H1 (cell line): ENCODE measurements at regions not wholly inside any gene's neighbourhood (a gene's known extent, or its start where the extent isn't known, plus 50 kb on each side); places are given as distances from the start of the nearest gene placed in this dataset.

Experiments
- CTCF ChIA-PET: fragments of 300-600 bp; sonication (Branson Sonifier 250); formaldehyde crosslinking; loops from one replicate; lab custom pipeline; 2021; ENCODE audit not compliant: partially characterized antibody; lab: Charles Lee
- POLR2A ChIA-PET: fragments of 300-600 bp; sonication (Branson Sonifier 250); formaldehyde crosslinking; loops from one replicate; lab custom pipeline; 2021; ENCODE audit warnings: inconsistent platforms; ENCODE audit not compliant: partially characterized antibody; lab: Charles Lee
- DNase-seq, 2 experiments: peaks; one replicate each; pipeline versions ENCODE4 v3.0.0 to v3.0.0-alpha.2; 2010 to 2022; ENCODE audit warnings: low spot score in 2 of 2, low read depth in 1 of 2, mixed read lengths in 1 of 2
- FAIRE-seq: peaks from 2 replicates; lab custom pipeline; 2011; peaks lifted over from hg19 to GRCh38; lab: Jason Lieb, UNC
- H2AFZ ChIP-seq: 2 replicates; pipeline ENCODE4 v1.8.1; 2012; ENCODE audit warnings: low read length, inconsistent platforms
- H2AK5ac ChIP-seq: 2 replicates; pipeline ENCODE4 v1.6.1; 2013; ENCODE audit warnings: low read depth, low read length
- H2BK120ac ChIP-seq: replicated peaks from 2 replicates; pipeline ENCODE3; 2013; ENCODE audit warnings: low read depth, low read length, inconsistent platforms
- H2BK12ac ChIP-seq: 2 replicates; pipeline ENCODE4 v1.6.1; 2013; ENCODE audit warnings: low read depth, low read length
- H2BK15ac ChIP-seq: 2 replicates; pipeline ENCODE4 v1.6.1; 2013; ENCODE audit warnings: low read length
- H2BK20ac ChIP-seq: 2 replicates; pipeline ENCODE4 v1.6.1; 2013; ENCODE audit warnings: low read length
- H2BK5ac ChIP-seq: 2 replicates; pipeline ENCODE4 v1.6.1; 2013; ENCODE audit warnings: low read depth, low read length
- H3K14ac ChIP-seq: 2 replicates; pipeline ENCODE4 v1.6.1; 2013; ENCODE audit warnings: inconsistent platforms; ENCODE audit not compliant: insufficient read length
- H3K18ac ChIP-seq: 2 replicates; pipeline ENCODE4 v1.6.1; 2013; ENCODE audit warnings: low read length; ENCODE audit errors: extremely low read depth
- H3K23ac ChIP-seq: 2 replicates; pipeline ENCODE4 v1.6.1; 2013; ENCODE audit warnings: inconsistent platforms; ENCODE audit not compliant: insufficient read length
- H3K23me2 ChIP-seq: 2 replicates; pipeline ENCODE4 v1.6.1; 2013; ENCODE audit warnings: low read depth, low read length
- H3K27ac ChIP-seq: 2 replicates; pipeline ENCODE4 v1.6.1; 2011; ENCODE audit warnings: low read depth, low read length, inconsistent platforms
- H3K27me3 ChIP-seq, 4 experiments: replicated peaks in 1 of 4; 1 replicate in 1 of 4; 2 replicates in 3 of 4; pipeline versions ENCODE4 v1.6.1 to v1.8.1; 2011 to 2013; ENCODE audit warnings: low read length in 3 of 4, mild to moderate bottlenecking in 3 of 4, inconsistent platforms in 2 of 4, mixed read lengths in 2 of 4, moderate library complexity in 1 of 4; ENCODE audit not compliant: control insufficient read depth in 3 of 4, insufficient read depth in 3 of 4; ENCODE audit errors: extremely low read depth in 1 of 4
- H3K36me3 ChIP-seq, 4 experiments: 2 replicates each; pipeline versions ENCODE4 v1.6.1 to v1.8.1; 2011 to 2013; ENCODE audit warnings: mild to moderate bottlenecking in 4 of 4, low read length in 3 of 4, moderate library complexity in 2 of 4, control low read depth in 1 of 4, inconsistent platforms in 1 of 4; ENCODE audit not compliant: insufficient read depth in 4 of 4, control insufficient read depth in 2 of 4
- H3K4ac ChIP-seq: replicated peaks from 2 replicates; pipeline ENCODE3; 2013; ENCODE audit warnings: low read length, low read depth, mixed read lengths, inconsistent platforms; ENCODE audit not compliant: insufficient read length
- H3K4me1 ChIP-seq, 4 experiments: replicated peaks in 1 of 4; 1 replicate in 1 of 4; 2 replicates in 3 of 4; pipeline versions ENCODE4 v1.6.1 to v1.8.1; 2011 to 2013; ENCODE audit warnings: low read length in 3 of 4, inconsistent platforms in 2 of 4, mixed read lengths in 1 of 4; ENCODE audit not compliant: insufficient read depth in 4 of 4, control insufficient read depth in 3 of 4
- H3K4me2 ChIP-seq, 2 experiments: 2 replicates each; pipeline versions ENCODE4 v1.6.1 to v1.8.1; 2011 to 2013; ENCODE audit warnings: low read depth in 2 of 2, low read length in 2 of 2, control low read depth in 1 of 2, inconsistent platforms in 1 of 2, mild to moderate bottlenecking in 1 of 2; ENCODE audit not compliant: insufficient read depth in 1 of 2
- H3K4me3 ChIP-seq, 4 experiments: fragments of 200-600, 300-600 bp in 1 of 4; sonication (generic), shearing (Covaris generic), sonication (Bioruptor Twin) in 1 of 4; 2 replicates each; pipeline versions ENCODE4 v1.5.1 to v1.8.1; 2011 to 2016; ENCODE audit warnings: low read length in 4 of 4, low read depth in 3 of 4, control low read depth in 2 of 4, inconsistent platforms in 2 of 4, mild to moderate bottlenecking in 2 of 4, mixed read lengths in 1 of 4, moderate library complexity in 1 of 4; ENCODE audit not compliant: insufficient read depth in 2 of 4; ENCODE audit errors: extremely low read depth in 1 of 4
- H3K56ac ChIP-seq: replicated peaks from 2 replicates; pipeline ENCODE3; 2013; ENCODE audit warnings: low read depth, mild to moderate bottlenecking, mixed read lengths, low read length, inconsistent platforms; ENCODE audit not compliant: insufficient read length
- H3K79me1 ChIP-seq: 2 replicates; pipeline ENCODE4 v1.6.1; 2013; ENCODE audit warnings: low read depth, low read length, control low read depth
- H3K79me2 ChIP-seq, 2 experiments: 2 replicates each; pipeline versions ENCODE4 v1.6.1 to v1.8.1; 2012 to 2013; ENCODE audit warnings: low read length in 2 of 2, mild to moderate bottlenecking in 2 of 2, inconsistent platforms in 1 of 2; ENCODE audit not compliant: insufficient read depth in 2 of 2, control insufficient read depth in 1 of 2
- H3K9ac ChIP-seq, 4 experiments: replicated peaks in 1 of 4; 1 replicate in 1 of 4; 2 replicates in 3 of 4; pipeline versions ENCODE4 v1.6.1 to v1.8.1; 2011 to 2013; ENCODE audit warnings: low read depth in 3 of 4, low read length in 3 of 4, control low read depth in 2 of 4, mild to moderate bottlenecking in 2 of 4, moderate library complexity in 2 of 4, inconsistent platforms in 1 of 4; ENCODE audit errors: extremely low read depth in 1 of 4
- H3K9me3 ChIP-seq, 2 experiments: 2 replicates each; pipeline versions ENCODE4 v1.6.1 to v1.8.1; 2012 to 2013; ENCODE audit warnings: mild to moderate bottlenecking in 2 of 2, moderate library complexity in 2 of 2, control low read depth in 1 of 2, inconsistent platforms in 1 of 2, low read depth in 1 of 2, low read length in 1 of 2, mixed read lengths in 1 of 2; ENCODE audit not compliant: insufficient read depth in 2 of 2
- H4K20me1 ChIP-seq, 2 experiments: replicated peaks in 1 of 2; 2 replicates each; pipeline versions ENCODE3 to v1.8.1; 2011 to 2013; ENCODE audit warnings: inconsistent platforms in 2 of 2, low read length in 2 of 2, mild to moderate bottlenecking in 1 of 2; ENCODE audit not compliant: insufficient read depth in 2 of 2, control insufficient read depth in 1 of 2
- H4K5ac ChIP-seq: 2 replicates; pipeline ENCODE4 v1.6.1; 2013; ENCODE audit warnings: low read length, low read depth, mixed read lengths, inconsistent platforms; ENCODE audit not compliant: insufficient read length
- H4K8ac ChIP-seq: 2 replicates; pipeline ENCODE4 v1.8.0; 2013; ENCODE audit warnings: mild to moderate bottlenecking, moderate library complexity, low read length, inconsistent platforms; ENCODE audit not compliant: insufficient read depth; ENCODE audit errors: extremely low read depth
- H4K91ac ChIP-seq: replicated peaks from 2 replicates; pipeline ENCODE3; 2013; ENCODE audit warnings: low read length, mixed read lengths, inconsistent platforms; ENCODE audit not compliant: insufficient read length
- JUN ChIP-seq: IDR thresholded peaks from 2 replicates; pipeline ENCODE4 v1.6.1; 2011; ENCODE audit warnings: low read depth, mild to moderate bottlenecking, improper control_type of control experiment, low read length
- RBBP5 ChIP-seq: IDR thresholded peaks from 2 replicates; pipeline ENCODE4 v1.7.1; 2012; ENCODE audit warnings: low read depth, mild to moderate bottlenecking, inconsistent platforms, low read length, moderate library complexity, borderline replicate concordance
- WGBS, 2 experiments: shearing (Covaris generic) in 1 of 2; methylation state at CpG; one replicate each; pipeline versions ENCODE4 v1.1.6 to v1.1.7; 2013 to 2015; ENCODE audit warnings: low lambda C conversion rate in 2 of 2, mixed read lengths in 2 of 2, inconsistent platforms in 1 of 2, low coverage in 1 of 2, missing lambda C conversion rate in 1 of 2; ENCODE audit not compliant: insufficient replicate concordance in 2 of 2, insufficient coverage in 1 of 2, insufficient read length in 1 of 2; ENCODE audit errors: extremely low coverage in 1 of 2, missing lambda C conversion rate in 1 of 2; 5-methylcytosine and 5-hydroxymethylcytosine counted together

DNA sequence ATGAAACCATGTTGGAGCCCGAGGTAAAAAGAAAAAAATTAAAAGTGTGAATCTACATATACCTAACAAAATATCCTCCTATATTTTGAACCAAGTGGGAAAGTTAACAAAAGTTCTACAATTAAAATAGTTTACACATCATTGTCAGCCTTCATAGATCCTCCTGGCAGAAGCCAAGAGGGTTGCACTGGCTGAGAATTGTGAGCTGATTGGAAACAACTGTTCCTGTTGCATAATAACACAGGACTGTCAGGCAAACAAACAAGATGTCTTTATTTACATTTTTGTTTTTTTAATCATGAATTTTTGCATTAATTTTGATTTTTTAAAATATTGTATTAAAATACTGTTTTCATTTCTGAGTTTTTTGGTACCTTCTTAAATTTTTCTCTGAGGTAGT is 215.2 kb upstream of the MME start:
- H3K23ac ChIP-seq, result no peak overlapping the region
- H2AFZ ChIP-seq, result no peak overlapping the region
- no peak overlapping the region for H2BK20ac ChIP-seq
- H3K4me3 ChIP-seq, result no peak overlapping the region
- ChIA-PET CTCF (interaction anchor here (0.7 kb wide), 1 partner anchor 57 kb away, joined by 3 read pairs; no protein-coding TSS in a partner anchor), POLR2A (no interaction called here)
- H3K9ac ChIP-seq, result no peak overlapping the region
- H3K56ac ChIP-seq, result no peak overlapping the region
- no peak overlapping the region for H2BK5ac ChIP-seq
- H3K36me3 ChIP-seq, result no peaks in the 10 kb centered on the region
- no peak overlapping the region for H3K4me2 ChIP-seq
- no peak overlapping the region for H3K14ac ChIP-seq
- no peaks in the 10 kb centered on the region for H4K20me1 ChIP-seq
- H3K23me2 ChIP-seq, result no peaks in the 10 kb centered on the region
- no peak overlapping the region for H2BK120ac ChIP-seq
- 94% methylated on average over 1 of the region's 1 CpG; no CpG with 5 or more reads in 1 of the 2 experiments for WGBS, 2 experiments
- H2BK12ac ChIP-seq, result no peak overlapping the region
- H3K18ac ChIP-seq, result no peak overlapping the region
- no peak overlapping the region for H4K8ac ChIP-seq
- no peak overlapping the region for H2BK15ac ChIP-seq
- DNase-seq (no peak), FAIRE-seq (no peak)
- no peak overlapping the region for H2AK5ac ChIP-seq
- H4K5ac ChIP-seq, result no peak overlapping the region
- no peaks in the 10 kb centered on the region for H3K27me3 ChIP-seq
- no peak overlapping the region for H4K91ac ChIP-seq
- H3K79me2 ChIP-seq, result no peaks in the 10 kb centered on the region
- no peaks in the 10 kb centered on the region for H3K9me3 ChIP-seq
- H3K27ac ChIP-seq, result no peak overlapping the region
- H3K79me1 ChIP-seq, result no peaks in the 10 kb centered on the region
- no peak overlapping the region for H3K4ac ChIP-seq
- H3K4me1 ChIP-seq, result no peaks in the 10 kb centered on the region
- TF ChIP-seq JUN, result no peak
- no peak for TF ChIP-seq RBBP5
